Tibial artery (tissue), 4 donors: ENCODE measurements at regions not wholly inside any gene's neighbourhood (a gene's known extent, or its start where the extent isn't known, plus 50 kb on each side); places are given as distances from the start of the nearest gene placed in this dataset.

Source experiments
- DNase-seq, 2 donors: peaks; one replicate each; pipeline ENCODE4 v3.0.0-alpha.2; 2019
- H3K27ac ChIP-seq, 2 donors: fragments of 200-600 bp; sonication (generic) in 1 of 2; 1 replicate in 1 of 2; 2 replicates in 1 of 2; pipeline ENCODE4 v1.5.1; 2018 to 2019; ENCODE audit warnings: mild to moderate bottlenecking in 1 of 2
- H3K27me3 ChIP-seq, 2 donors: fragments of 200-600 bp; sonication (generic) in 1 of 2; one replicate each; pipeline versions ENCODE4 v1.5.1 to v1.6.0; 2016 to 2019
- H3K36me3 ChIP-seq, 3 donors: fragments of 200-600 bp; sonication (generic) in 2 of 3; one replicate each; pipeline ENCODE4 v1.5.1; 2016 to 2019; ENCODE audit warnings: mild to moderate bottlenecking in 2 of 3
- H3K4me1 ChIP-seq, 4 donors: fragments of 200-600 bp; sonication (generic) in 2 of 4; 1 replicate in 3 of 4; 2 replicates in 1 of 4; pipeline ENCODE4 v1.5.1; 2016 to 2019
- H3K4me3 ChIP-seq, 2 donors: fragments of 200-600 bp; sonication (generic) in 1 of 2; 1 replicate in 1 of 2; 2 replicates in 1 of 2; pipeline ENCODE4 v1.5.1; 2018 to 2019; ENCODE audit warnings: mild to moderate bottlenecking in 2 of 2
- H3K9me3 ChIP-seq, 3 donors: fragments of 200-600 bp; sonication (generic) in 1 of 3; one replicate each; pipeline ENCODE4 v1.5.1; 2016 to 2019
- CTCF ChIP-seq, 2 experiments: fragments of 200-600 bp in 1 of 2; fragments of 450-650 bp in 1 of 2; IDR thresholded peaks; one replicate each; pipeline ENCODE4 v1.5.1; 2017 to 2019; ENCODE audit warnings: antibody characterized with exemption in 2 of 2, mild to moderate bottlenecking in 1 of 2, moderate library complexity in 1 of 2
- intact Hi-C: fragments of 100-400 bp; cut with DNase I; formaldehyde crosslinking; loops from one replicate; pipeline ENCODE4 v1.15.0; 2023; ENCODE audit warnings: low total_unique reads

- Histone ChIP-seq H3K9me3 (no peaks in the 10 kb centered on the region), H3K4me3 (no peak overlapping the region), H3K27me3 (no peaks in the 10 kb centered on the region), H3K4me1 (no peaks in the 10 kb centered on the region), H3K36me3 (no peaks in the 10 kb centered on the region), H3K27ac (no peak overlapping the region)
- TF ChIP-seq CTCF (IDR thresholded peaks at IDR 0.05): no peak
- intact Hi-C loops: no loop called here
- DNase-seq: no peak
These were observed 488.7 kb upstream of the TCF4 start for GRCh38 chr18:56076723-56077122.

GRCh38 chr18:56068701-56069100 is 480.7 kb upstream of the TCF4 start:
- Histone ChIP-seq H3K36me3 (no peaks in the 10 kb centered on the region), H3K4me3 (no peak overlapping the region), H3K27ac (no peak overlapping the region), H3K27me3 (no peaks in the 10 kb centered on the region), H3K4me1 (no peaks in the 10 kb centered on the region), H3K9me3 (no peaks in the 10 kb centered on the region)
- intact Hi-C loops: no loop called here
- DNase-seq: no peak
- TF ChIP-seq CTCF (IDR thresholded peaks at IDR 0.05): no peak

- DNase-seq: no peak
These were observed 480.1 kb upstream of the TCF4 start for GRCh38 chr18:56067969-56068671.

GRCh38 chr18:56067214-56067894 is 479.4 kb upstream of the TCF4 start:
- no peaks in the 10 kb centered on the region for H3K9me3 ChIP-seq
- H3K4me1 ChIP-seq: no peaks in the 10 kb centered on the region
- H3K4me3 ChIP-seq: no peak overlapping the region
- no peaks in the 10 kb centered on the region for H3K27me3 ChIP-seq
- DNase-seq: no peak
- intact Hi-C loops: no loop called here
- no peaks in the 10 kb centered on the region for H3K36me3 ChIP-seq
- no peak for TF ChIP-seq CTCF (IDR thresholded peaks at IDR 0.05)
- H3K27ac ChIP-seq: no peak overlapping the region

More at GRCh38 chr18:56067969-56068671, 480.1 kb upstream of the TCF4 start:
- Histone ChIP-seq H3K27ac (no peak overlapping the region), H3K9me3 (no peaks in the 10 kb centered on the region), H3K27me3 (no peaks in the 10 kb centered on the region), H3K4me3 (no peak overlapping the region), H3K36me3 (no peaks in the 10 kb centered on the region), H3K4me1 (no peaks in the 10 kb centered on the region)
- intact Hi-C loops: no loop called here
- TF ChIP-seq CTCF (IDR thresholded peaks at IDR 0.05): no peak

GRCh38 chr18:56066524-56067213 is 478.7 kb upstream of the TCF4 start:
- Histone ChIP-seq H3K36me3 (no peaks in the 10 kb centered on the region), H3K4me3 (no peak overlapping the region), H3K4me1 (no peaks in the 10 kb centered on the region), H3K27me3 (no peaks in the 10 kb centered on the region), H3K9me3 (no peaks in the 10 kb centered on the region), H3K27ac (no peak overlapping the region)
- DNase-seq: no peak
- intact Hi-C loops: no loop called here
- no peak for TF ChIP-seq CTCF (IDR thresholded peaks at IDR 0.05)
